ENCODE measurements at regions not wholly inside any gene's neighbourhood (a gene's known extent, or its start where the extent isn't known, plus 50 kb on each side); places are given as distances from the start of the nearest gene placed in this dataset.

DNA sequence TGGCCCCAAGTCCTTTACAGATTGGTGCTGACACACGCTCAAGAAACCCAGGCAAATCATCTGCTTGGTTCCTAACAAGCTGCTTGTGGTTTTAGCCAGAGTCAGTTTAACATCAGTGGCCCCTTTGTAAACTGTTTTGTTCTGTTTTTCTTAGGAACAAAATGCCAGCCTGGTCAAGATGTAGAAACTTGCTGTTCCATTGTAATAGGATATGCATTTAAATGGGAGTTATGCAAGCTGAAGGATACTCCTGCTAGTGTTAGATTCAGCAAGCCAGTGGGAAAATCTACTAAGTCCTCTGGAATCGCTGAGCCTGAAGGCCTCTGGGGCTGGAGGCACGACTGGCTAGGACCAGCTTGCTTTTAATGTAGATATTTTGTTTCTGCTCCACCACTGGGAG, 391.1 kb downstream of the TLE4 start:
- no peak for DNase-seq (ENCODE audit: low read depth in 2 of 3, low spot score in 2 of 3)

DNA sequence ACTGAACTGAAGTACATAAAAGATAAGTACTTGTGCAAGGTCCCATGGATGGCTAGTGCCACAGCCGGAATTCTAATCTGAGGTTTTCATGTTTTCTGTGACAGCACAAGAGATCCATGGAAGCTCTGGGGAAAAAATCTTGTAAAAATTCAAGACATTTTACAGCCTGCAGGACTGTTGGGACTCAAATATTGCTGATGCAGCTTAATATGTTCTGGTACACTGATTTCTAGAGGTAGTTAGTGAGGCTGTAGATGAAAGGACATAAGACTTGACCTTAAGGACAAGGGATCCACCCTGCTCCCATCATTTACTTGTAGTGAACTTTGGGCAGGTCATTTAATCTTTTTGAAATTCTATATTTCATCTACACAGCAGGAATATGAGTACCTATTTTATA, 390.4 kb downstream of the TLE4 start:
- DNase-seq (ENCODE audit: low read depth in 2 of 3, low spot score in 2 of 3) = no peak

DNA sequence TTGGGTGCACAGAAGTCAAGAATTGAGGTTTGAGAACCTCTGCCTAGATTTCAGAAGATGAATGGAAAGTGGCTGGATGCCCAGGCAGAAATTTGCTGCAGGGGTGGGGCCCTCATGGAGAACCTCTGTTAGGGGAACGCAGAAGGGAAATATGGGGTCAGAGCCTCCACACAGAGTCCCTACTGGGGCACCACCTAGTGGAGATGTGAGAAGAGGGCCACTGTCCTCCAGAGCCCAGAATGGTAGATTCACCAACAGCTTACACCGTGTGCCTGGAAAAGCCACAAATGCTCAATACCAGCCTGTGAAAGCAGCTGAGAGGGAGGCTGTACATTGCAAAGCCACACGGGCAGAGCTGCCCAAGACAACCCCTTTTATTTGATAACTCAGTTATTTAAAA, 383.5 kb downstream of the TLE4 start:
- peak in 1 of 3 donors; percentile 22 for DNase-seq (ENCODE audit: low read depth in 2 of 3, low spot score in 2 of 3)

DNA sequence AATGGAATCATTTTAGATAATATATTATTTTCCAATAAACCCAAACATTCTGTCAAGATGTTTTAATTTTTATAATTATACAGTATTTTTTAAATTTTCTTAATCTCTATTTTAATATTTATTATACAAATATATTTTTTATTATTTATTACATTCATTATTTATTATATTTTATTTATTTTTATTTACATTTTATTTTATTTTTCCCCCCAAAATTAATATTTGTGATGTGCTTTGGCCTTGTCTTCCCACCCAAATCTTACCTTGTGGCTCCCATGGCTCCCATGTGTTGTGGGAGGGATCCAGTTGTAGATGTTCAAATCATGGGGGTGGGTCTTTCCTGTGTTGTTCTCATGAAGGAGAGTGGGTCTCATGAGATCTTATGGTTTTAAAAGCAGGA, 382.1 kb downstream of the TLE4 start:
- DNase-seq (ENCODE audit: low read depth in 2 of 3, low spot score in 2 of 3) = no peak

DNA sequence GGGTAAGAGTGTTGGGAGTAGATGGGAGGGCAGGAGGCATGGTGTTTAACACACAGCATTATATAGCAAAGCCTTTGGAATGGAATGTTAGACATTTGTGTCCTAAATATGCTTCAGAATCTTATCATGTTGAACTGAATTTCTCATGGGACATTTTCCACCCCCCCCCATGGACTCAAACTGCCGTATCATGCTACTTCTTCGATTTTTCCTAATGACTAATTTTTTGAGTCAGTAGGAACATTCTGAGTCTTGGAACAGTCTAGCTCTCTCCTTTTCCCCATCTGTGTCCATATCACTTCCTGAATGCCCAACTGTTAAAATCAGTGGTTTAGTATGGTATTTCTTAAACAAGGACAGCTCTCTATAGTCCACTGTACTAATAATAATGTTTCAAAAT, 380.6 kb downstream of the TLE4 start:
- no peak for DNase-seq (ENCODE audit: low read depth in 2 of 3, low spot score in 2 of 3)

DNA sequence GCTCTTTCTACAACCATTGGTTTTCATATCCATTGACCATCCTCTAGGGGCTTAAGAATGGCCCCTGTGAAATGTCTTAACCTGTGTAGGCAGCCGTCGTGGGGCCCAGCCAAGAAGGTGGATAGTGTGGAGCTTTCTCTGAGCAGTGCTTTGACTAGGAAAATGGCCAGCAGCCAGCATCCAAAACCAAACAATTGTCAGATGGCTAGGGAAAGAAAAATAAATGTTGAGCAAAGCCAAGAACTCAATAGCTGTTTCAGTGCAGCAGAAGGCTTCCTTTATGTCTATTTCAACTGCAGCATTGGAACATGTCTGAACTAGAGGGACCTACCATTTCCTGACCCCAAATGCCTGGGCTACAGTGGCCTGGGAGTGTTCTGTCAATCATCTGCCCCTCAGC, 374.9 kb downstream of the TLE4 start:
- DNase-seq (ENCODE audit: low read depth in 2 of 3, low spot score in 2 of 3) = no peak

DNA sequence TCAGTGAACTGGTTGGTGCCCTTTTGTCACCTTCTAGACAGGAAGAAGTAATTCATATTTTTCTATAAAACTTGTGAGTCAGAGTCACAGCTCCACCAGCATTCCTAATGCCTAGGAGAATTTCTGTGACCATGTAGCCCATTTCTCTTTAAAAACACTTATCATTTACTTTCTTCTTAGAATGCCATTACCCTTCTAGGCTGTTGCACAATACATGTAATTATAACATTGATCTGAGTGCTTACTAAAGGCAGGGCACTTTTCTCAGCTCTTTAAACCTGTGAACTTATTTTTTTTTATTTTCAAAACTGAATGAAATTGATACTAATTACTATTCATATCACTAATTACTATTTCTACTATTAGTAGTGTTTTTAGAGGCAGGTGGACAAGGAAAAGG, 373.7 kb downstream of the TLE4 start:
- no peak for DNase-seq (ENCODE audit: low read depth in 2 of 3, low spot score in 2 of 3)

DNA sequence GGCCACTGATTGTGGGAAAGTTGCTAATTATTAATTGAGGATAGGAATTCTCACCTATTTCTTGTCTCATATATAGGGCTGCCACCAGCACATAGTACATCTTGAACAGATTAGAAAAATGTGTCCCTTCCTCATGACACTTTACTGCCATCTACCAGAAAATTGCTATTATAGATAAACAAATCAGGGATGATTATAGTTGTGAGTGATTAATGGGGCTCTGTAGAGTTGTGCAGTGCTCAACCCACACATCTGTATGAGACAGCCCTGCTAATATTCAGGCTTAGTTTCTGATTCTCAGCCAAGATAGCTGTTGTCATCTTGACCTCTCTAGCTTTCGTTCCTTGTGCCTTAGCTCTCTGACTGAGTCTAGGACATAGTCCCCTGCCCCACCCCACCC, 373.3 kb downstream of the TLE4 start:
- DNase-seq (ENCODE audit: low read depth in 2 of 3, low spot score in 2 of 3) = peak in 1 of 3 donors; percentile 30

DNA sequence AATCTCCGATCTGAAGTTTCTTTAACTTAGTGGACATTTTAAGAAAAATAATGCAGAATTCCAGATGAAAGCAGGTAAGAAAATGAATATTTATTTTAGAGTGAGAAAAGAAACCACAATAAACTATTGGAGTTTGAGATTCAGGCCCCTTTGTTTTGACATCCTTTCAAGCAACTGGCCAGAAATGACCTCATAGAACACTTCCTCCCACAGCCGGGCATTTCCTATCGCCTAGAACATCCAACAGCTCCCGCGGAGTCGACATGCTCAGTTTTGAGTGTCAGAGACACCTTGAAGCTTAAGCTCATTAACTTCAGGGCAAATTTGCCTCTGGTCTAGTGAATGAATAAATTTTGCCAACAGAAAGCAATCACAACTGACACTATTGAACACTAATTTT, 369.2 kb downstream of the TLE4 start:
- DNase-seq (ENCODE audit: low read depth in 2 of 3, low spot score in 2 of 3) = no peak

DNA sequence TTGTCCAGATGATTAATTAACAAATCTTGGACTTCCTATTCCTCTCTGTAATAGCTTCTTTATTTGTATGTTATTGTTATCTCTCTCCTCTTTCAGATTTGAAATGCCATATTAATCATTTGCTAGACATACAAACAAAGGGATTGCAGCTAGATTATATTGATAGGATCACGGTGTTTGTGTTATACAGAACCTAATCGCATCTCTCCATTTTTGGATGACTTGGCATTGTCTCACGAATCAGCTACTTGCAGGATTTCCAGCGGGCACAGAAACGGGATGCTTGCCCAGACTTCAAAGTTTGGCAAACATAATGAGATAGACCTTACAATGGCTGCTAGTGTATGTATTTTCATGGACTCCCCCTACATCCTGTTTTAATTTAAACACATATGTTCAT, 368.1 kb downstream of the TLE4 start:
- DNase-seq (ENCODE audit: low read depth in 2 of 3, low spot score in 2 of 3) = no peak

DNA sequence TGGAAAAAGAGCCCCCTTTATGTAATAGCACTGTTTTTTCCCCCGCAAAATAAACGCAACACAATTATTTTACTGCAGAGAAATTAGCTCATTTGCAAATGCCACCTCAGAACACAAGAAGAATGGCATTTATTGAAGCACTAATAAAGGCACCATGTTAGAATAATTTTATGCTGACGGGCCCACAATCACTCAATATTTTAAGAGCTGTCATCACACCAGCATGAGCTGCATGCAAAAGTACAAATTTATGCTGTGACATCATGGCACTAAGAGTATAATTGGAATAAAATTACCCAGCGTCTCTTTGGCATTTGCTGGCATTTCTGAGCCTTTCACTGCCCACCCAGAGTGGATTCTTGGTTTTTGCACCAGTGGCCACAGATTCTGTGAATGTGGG, 364.6 kb downstream of the TLE4 start:
- no peak for DNase-seq (ENCODE audit: low read depth in 2 of 3, low spot score in 2 of 3)

DNA sequence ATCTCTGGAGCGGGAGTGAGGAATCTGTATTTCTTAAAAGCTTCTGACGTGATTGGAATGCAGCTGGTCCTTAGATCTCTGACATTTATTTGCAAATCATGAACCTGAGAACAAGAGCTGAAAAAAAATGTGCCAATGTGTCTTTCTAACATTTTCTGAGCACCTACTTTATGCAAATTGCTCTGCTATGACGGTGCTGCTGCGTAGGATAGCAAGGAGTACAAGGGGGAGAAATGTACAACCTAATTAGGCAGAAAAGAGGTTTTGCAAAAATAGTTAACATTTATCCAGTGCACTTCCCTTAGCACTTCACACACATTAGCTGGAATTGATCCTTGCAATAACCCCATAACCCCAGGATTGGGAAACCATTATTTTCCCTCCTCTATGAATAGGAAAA, 357.5 kb downstream of the TLE4 start:
- DNase-seq (ENCODE audit: low read depth in 2 of 3, low spot score in 2 of 3) = no peak

DNA sequence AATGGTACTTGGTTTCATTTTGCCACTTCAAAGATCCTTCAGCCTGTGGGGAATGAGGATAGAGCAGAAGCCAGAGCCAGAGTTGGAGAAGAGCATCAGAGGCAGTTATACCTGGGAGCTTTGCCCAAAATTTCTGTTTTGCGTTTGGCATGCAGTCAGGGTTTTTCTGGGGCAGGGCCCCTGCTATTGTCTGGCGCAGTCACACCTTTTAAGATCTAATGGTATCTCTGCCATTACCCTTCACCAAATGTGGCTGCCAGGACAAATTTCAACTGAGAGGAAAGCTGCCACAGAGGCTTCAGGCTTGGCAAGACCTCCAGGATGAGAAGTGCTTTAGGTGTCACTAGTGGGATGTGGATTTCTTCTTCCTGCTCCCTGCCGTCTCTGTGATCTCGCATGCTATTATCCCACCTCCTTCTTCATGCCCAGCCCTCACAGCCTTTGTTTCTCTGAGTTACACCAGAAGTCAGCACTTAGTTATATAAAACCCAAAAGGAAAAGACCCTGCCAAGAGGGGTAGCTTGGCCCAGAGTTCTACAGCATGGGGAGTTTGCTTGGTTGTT, 357.0 kb downstream of the TLE4 start:
- no peak for DNase-seq (ENCODE audit: low read depth in 2 of 3, low spot score in 2 of 3)

DNA sequence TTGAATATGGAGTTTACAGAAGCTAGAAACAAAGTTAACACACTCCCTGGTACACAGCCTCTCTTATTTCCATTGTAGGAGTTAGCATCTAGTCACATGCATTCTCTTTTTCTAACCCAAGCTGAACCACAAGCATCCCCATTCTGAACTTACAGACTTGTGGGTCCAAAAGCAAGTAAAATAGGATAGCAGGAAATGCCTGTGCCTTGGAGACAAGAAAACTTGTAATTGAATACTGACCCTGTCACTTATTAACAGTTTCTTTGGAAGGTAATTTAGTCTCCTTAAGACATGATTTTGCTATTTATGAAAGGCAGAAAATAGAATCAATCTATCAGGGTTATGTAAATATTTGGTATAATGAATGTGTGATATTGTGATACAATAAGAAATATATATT, 353.6 kb downstream of the TLE4 start:
- DNase-seq (ENCODE audit: low read depth in 2 of 3, low spot score in 2 of 3) = no peak

DNA sequence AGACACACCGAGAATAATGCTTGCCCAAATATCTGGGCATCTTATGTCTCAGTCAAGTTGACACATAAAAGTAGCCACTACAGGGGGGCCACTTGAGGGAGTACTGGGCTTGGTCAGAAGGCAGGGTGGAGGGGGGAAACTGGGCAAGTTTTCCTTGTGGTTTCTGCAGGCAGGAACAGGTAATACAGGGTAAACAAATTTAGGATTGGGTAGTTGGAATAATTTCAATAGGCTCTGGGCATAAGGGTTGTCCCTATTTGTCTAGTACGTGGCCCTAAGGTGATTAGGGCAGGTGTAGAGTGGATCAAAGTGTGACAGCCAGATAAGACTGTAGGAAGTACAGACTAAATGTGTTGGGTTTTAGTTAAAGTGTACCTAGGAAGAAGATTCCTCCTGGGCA, 353.1 kb downstream of the TLE4 start:
- DNase-seq (ENCODE audit: low read depth in 2 of 3, low spot score in 2 of 3) = no peak

DNA sequence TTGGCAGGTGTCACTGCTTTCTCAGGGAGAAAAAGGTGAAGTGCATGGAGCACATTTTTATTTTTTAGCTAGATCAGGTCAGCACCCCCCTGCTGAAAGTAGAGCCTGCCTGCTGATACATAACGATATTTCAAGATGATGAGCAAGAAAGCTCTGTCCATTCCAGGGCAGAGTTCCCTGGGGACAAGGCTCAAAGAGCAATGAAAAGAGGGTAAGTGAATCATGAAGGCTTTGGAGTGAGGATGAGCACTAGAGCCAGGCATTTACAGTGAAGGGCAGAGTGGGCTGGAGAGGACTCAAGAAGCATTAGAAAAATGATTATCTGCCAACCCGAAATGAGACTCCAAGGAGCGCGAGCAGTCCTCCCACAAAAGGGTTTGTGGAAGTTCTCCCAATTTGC, 345.7 kb downstream of the TLE4 start:
- DNase-seq (ENCODE audit: low read depth in 2 of 3, low spot score in 2 of 3) = no peak

DNA sequence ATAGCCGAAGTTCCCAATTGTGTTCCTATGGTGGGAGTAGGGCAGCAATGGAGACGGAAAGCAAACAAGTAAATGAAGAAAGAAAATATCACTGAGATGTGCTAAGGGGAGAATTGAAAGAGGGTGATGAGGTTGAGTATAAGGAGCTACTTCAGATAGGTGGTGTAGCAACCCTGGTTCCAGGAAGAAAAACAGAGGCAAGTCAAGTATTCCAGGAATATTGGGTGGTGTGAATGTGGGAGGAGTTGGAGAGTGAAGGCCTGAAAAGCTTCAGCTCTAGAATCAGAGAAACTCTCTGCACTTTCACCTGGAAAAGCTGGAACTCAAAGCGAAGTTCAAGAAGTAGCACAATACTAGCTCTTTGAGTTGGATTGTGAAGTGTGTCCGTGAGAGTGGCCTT, 342.1 kb downstream of the TLE4 start:
- DNase-seq (ENCODE audit: low read depth in 2 of 3, low spot score in 2 of 3) = no peak

DNA sequence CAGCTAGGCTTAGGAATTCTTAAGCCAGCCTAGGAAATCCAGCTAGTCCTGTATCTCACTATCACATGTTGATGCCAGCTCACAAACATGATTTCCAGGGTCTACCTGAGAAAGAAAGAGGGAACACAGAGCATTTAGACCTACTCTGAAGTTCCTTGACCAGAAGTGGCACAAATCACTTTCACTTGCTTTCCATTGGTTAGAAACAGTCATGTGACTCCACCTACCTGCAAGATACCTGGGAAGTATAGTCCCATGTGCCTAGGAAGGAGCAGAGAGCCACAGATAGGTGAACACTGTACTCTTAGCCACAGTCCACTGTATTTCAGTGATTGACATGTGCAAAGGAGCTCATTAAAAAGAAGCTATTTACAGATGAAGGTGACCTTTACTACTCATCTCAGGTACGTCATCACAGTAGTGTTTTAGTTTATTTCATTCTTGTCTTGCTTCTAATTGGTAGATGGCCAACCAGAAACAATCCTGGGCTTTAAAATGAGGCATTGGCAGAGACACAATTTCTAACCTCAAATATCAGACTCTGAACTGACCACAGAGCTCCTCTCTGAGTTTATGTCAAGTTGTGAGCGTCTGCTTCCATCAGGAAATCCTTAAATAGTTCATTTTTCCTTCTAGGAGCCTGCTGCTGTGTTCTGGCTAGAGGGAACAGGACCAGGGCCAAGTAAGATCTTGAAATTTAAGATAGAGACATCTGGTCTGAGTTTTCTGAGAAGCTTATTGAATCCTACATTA, 340.7 kb downstream of the TLE4 start:
- DNase-seq (ENCODE audit: low read depth in 2 of 3, low spot score in 2 of 3) = no peak

DNA sequence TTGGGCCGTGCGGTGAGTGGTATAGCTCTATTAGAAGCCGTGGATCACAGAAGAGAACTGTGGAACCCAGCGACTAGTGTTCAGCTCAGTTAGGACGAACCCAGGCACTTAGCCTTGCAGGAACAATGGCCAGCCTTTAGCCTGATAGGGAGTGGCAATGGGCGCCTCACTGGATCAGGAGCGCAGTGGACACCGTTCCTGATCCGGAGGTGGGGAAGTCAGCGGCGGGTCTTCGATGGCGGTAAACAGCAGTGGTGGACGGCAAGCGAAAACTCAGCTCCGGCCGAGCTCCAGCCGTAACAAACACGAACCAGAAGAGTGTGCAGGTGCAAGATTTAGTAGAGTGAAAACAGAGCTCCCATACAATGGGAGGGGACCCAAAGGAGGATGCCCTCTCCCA, 340.0 kb downstream of the TLE4 start:
- no peak for DNase-seq (ENCODE audit: low read depth in 2 of 3, low spot score in 2 of 3)

DNA sequence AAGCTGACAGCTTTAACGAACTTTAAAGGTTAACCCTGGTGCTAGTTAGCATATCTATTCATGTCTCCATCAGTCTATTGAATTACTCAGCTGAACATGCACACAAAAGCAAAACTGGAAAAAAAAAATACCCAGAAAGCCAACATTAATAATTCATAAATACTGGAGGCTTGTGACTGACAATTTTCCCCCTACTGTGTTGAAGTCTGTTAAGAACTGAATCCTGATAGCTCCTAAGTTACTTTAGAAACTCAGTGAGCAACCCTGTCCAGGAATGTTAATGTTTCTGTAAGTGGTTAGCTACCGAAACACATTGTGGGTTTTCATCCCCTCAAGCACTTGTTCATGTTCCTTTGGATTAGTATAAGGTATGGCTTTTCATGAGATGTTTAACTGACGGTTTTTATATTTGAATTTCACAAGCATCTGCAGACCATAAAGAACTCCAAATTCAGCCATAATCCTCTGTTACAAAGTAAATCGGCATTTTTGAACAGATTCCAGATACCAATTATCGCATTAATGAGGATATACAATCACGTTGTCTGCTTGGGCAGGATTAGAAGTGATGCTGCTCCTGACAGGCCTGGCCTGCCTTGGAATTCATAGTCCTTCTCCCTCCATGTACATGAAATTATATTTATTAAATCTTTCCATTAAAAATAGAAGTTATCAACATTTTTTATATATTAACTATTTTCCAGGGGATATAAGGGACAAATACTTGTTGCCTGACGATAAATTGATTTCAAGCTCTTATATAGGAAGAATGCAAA, 331.2 kb downstream of the TLE4 start:
- DNase-seq (ENCODE audit: low read depth in 2 of 3, low spot score in 2 of 3) = no peak

DNA sequence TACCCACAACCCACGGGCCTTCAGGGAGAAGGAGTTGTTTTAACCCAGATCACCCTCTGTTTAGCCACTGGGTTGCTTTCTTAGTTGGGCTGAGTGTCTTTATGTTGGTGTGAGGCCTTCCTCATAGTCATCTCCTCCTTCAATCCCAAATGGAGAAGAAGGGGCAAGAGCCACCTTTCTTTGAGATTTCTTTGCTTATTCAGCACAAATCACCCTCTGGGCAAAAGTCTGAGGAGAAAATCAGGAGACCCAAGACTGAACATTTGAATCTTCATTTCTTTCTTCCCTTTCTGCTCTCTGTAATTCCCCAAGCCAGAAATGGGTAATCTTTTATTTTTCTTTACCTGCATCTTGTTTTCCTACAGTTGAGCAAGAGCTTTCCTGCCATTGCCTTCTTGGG, 329.0 kb downstream of the TLE4 start:
- DNase-seq (ENCODE audit: low read depth in 2 of 3, low spot score in 2 of 3) = no peak

DNA sequence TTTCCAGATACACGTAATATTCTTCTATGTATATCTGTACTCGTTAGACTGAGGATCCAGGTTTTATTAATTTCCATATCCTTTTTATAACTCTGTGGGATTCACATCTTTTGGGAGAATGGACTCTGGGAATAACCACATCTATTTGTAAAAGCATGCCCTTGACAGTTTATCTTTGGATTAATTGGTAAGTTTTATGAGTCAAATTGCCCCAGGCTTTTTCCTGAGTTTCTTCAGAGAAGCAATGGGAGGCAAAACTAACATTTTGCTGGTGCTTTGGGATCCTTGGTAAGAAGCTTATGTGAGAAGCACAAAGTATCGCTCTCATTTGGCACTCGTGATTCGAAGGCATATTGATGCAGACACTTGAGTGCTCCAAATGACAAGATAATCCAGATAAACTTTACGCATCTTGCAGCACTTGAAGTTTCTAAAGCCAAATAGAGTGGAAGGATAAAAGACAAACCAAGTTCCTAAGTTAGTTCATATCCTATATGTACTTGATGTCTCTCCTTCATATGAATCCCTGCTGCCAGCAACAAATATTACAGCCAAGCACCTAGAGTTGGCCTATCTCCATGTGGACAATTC, 324.7 kb downstream of the TLE4 start:
- DNase-seq (ENCODE audit: low read depth in 2 of 3, low spot score in 2 of 3) = no peak
